ENCODE measurements at regions not wholly inside any gene's neighbourhood (a gene's known extent, or its start where the extent isn't known, plus 50 kb on each side); places are given as distances from the start of the nearest gene placed in this dataset.

DNA sequence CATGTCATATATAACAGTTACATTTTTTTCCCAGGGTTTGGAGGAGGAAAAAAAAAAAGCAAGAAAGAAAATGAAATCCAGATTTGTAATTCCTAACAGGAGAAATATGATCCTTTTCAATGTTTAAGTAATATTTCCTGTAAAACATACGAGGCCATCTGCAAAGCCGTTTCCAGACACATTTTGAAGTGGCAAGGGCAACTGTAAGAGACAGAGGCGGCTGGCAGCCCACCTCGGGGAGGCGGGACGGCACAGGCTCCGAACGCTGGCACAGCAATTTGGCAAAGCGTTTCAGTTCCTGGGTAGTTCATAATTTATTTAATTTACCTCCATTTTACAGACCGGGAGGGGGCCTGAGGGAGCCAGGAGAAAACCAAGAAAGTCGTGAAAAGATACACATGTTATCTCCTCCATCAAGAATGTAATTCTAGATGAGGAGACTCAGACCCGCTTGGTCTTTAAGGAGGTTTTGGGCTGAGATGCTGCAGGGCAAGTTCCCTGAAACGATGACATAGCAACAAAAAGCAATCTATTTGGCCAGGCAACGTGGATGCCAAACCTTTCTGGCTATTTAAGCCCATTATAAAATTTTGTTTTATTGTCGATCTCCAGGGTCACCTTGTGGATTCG is 448.5 kb upstream of the MKI67 start:
- in situ Hi-C loops (cut with HindIII; ENCODE audit: extremely low pct_ligation_motif_present, low pct_unique_long_range_greater_than_20kb), result no loop called here
- intact Hi-C loops (cut with micrococcal nuclease; ENCODE audit: unreplicated experiment), result no loop called here
- WGBS (ENCODE audit: low lambda C conversion rate), result 9% methylated on average over 16 of the region's 16 CpGs
- no TSS peak for BruUV-seq (replicated peaks)
- no peak for TF ChIP-seq PCBP1 (IDR thresholded peaks at IDR 0.05; ENCODE audit: borderline replicate concordance, low read depth, low read length)
- TF ChIP-seq, protein P1, sequence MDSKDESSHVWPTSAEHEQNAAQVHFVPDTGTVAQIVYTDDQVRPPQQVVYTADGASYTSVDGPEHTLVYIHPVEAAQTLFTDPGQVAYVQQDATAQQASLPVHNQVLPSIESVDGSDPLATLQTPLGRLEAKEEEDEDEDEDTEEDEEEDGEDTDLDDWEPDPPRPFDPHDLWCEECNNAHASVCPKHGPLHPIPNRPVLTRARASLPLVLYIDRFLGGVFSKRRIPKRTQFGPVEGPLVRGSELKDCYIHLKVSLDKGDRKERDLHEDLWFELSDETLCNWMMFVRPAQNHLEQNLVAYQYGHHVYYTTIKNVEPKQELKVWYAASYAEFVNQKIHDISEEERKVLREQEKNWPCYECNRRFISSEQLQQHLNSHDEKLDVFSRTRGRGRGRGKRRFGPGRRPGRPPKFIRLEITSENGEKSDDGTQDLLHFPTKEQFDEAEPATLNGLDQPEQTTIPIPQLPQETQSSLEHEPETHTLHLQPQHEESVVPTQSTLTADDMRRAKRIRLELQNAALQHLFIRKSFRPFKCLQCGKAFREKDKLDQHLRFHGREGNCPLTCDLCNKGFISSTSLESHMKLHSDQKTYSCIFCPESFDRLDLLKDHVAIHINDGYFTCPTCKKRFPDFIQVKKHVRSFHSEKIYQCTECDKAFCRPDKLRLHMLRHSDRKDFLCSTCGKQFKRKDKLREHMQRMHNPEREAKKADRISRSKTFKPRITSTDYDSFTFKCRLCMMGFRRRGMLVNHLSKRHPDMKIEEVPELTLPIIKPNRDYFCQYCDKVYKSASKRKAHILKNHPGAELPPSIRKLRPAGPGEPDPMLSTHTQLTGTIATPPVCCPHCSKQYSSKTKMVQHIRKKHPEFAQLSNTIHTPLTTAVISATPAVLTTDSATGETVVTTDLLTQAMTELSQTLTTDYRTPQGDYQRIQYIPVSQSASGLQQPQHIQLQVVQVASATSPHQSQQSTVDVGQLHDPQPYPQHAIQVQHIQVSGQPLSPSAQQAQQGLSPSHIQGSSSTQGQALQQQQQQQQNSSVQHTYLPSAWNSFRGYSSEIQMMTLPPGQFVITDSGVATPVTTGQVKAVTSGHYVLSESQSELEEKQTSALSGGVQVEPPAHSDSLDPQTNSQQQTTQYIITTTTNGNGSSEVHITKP (CRISPR knock-in tag; IDR thresholded peaks at IDR 0.05; ENCODE audit: low read depth), result no peak
- no peak for TF ChIP-seq ZNF451 (CRISPR knock-in tag; IDR thresholded peaks at IDR 0.05)
- TF ChIP-seq, protein P2, sequence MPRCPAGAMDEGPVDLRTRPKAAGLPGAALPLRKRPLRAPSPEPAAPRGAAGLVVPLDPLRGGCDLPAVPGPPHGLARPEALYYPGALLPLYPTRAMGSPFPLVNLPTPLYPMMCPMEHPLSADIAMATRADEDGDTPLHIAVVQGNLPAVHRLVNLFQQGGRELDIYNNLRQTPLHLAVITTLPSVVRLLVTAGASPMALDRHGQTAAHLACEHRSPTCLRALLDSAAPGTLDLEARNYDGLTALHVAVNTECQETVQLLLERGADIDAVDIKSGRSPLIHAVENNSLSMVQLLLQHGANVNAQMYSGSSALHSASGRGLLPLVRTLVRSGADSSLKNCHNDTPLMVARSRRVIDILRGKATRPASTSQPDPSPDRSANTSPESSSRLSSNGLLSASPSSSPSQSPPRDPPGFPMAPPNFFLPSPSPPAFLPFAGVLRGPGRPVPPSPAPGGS (CRISPR knock-in tag; IDR thresholded peaks at IDR 0.05), result no peak
- TF ChIP-seq, protein P3, sequence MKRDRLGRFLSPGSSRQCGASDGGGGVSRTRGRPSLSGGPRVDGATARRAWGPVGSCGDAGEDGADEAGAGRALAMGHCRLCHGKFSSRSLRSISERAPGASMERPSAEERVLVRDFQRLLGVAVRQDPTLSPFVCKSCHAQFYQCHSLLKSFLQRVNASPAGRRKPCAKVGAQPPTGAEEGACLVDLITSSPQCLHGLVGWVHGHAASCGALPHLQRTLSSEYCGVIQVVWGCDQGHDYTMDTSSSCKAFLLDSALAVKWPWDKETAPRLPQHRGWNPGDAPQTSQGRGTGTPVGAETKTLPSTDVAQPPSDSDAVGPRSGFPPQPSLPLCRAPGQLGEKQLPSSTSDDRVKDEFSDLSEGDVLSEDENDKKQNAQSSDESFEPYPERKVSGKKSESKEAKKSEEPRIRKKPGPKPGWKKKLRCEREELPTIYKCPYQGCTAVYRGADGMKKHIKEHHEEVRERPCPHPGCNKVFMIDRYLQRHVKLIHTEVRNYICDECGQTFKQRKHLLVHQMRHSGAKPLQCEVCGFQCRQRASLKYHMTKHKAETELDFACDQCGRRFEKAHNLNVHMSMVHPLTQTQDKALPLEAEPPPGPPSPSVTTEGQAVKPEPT (CRISPR knock-in tag; IDR thresholded peaks at IDR 0.05; ENCODE audit: low read depth), result no peak
- no peak for TF ChIP-seq RBM39 (IDR thresholded peaks at IDR 0.05; ENCODE audit: low read depth, low read length, poor library complexity, severe bottlenecking)
- no peaks in the 10 kb centered on the region for H4K20me1 ChIP-seq (ENCODE audit: insufficient read depth, low read length)
- H3K36me3 ChIP-seq (replicated peaks in 1 of 2; ENCODE audit: control insufficient read depth in 1 of 2, insufficient read depth in 2 of 2, low read length in 2 of 2), result no peaks in the 10 kb centered on the region
- H3K27ac ChIP-seq (ENCODE audit: extremely low read length, insufficient read depth, low read length), result no peak overlapping the region
- H3K79me2 ChIP-seq (ENCODE audit: insufficient read depth, low read length), result no peaks in the 10 kb centered on the region
- POLR2A ChIA-PET, result no interaction called here
- ATAC-seq (no peak), DNase-seq (ENCODE audit: low spot score) (no peak), FAIRE-seq (no peak)
- CTCF ChIA-PET (ENCODE audit: low intra/inter-chr PET ratio, low total read pairs), result no interaction called here
- H3K9me3 ChIP-seq (ENCODE audit: low read length), result no peaks in the 10 kb centered on the region
- H3K4me2 ChIP-seq (ENCODE audit: low read depth, low read length), result no peak overlapping the region
- H3K27me3 ChIP-seq (ENCODE audit: control insufficient read depth in 1 of 2, insufficient read depth in 2 of 2, low read length in 2 of 2), result peaks cover 4 to 38% of the 10 kb centered on the region in 2 experiments; a peak in 3 of 5 replicates
- no peak overlapping the region for H3K9ac ChIP-seq (ENCODE audit: insufficient read depth, low read depth, low read length)
- H2AFZ ChIP-seq (ENCODE audit: low read length), result no peak overlapping the region
- H3K4me1 ChIP-seq (ENCODE audit: insufficient read depth, low read length), result no peaks in the 10 kb centered on the region
- no peak overlapping the region for H3K4me3 ChIP-seq (replicated peaks in 1 of 3; ENCODE audit: insufficient read depth in 1 of 3, low read depth in 2 of 3, low read length in 3 of 3)

Measured in HepG2 (cell line).